ENCODE measurements at regions not wholly inside any gene's neighbourhood (a gene's known extent, or its start where the extent isn't known, plus 50 kb on each side); places are given as distances from the start of the nearest gene placed in this dataset.
"Not testable (repeated sequence)": the region's sequence is repeated elsewhere in the genome, so short reads cannot be mapped to it uniquely, and the experiment has no call there.

DNA sequence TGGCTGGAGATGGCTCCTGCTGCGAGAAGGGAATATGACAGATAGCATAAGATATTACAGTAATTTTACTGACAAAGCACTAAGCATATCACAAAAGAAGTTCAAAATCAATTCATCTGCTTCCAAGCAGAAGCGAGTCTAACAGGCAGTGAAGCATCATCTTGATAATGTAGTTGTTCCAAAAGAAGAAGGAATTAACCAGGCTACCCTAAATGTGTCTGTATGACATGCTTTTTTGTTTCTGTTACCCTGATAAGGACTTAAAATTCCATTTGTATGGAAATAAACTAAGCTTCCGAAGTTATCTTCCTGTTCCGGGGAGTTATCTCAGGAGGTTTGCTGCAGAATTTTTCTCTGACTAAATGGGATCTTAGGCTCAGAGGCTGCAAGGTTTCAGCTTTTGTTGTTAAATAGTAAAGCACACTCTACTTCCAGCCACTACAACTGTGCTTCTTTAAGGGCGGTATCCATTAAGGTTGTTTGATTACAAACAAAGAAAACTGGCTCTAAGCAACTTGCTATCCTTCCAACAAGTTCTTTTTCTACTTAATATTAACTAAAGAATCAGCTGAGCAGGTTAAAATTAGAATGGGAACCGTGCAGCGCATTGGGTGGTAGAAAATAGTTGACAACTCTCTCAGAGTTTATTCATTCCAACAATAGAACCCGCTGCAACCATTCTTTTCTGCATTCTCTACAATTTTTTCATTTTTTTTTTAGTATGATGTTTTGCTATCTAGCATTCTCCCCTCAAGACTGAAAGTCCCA is 607.3 kb downstream of the UQCRFS1 start:
- Mint-ChIP-seq H3K27me3 (no peaks in the 10 kb centered on the region), H3K4me1 (ENCODE audit: low read depth in 2 of 2) (peaks cover 0 to 10% of the 10 kb centered on the region in 2 donors)

DNA sequence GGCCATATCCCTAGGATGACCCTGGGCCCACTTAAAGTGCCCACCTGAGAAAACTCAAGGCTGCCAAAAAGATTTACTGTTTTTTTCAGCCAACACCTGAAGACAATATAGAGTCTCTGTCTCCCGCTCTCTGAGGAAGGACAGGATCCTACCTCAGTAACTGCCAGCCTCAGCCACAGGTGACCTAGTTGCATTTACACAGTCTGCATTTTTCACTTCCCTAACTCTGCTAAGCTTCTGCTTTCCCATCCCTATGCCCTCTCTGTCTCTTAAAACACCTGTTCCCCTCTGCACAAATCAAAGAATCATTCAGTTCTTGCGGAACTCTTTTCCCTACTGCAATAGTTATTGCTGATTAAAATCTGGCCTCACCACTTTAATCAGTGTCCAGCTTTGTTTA is 609.5 kb downstream of the UQCRFS1 start:
- Mint-ChIP-seq H3K9me3 (peaks cover 7% of the 10 kb centered on the region), H3K27me3 (no peaks in the 10 kb centered on the region), H3K27ac (no peak overlapping the region), H3K4me1 (ENCODE audit: low read depth in 2 of 2) (peaks cover 0 to 10% of the 10 kb centered on the region in 2 donors), H3K4me3 (no peak overlapping the region), H3K36me3 (no peaks in the 10 kb centered on the region)
- no peak for ATAC-seq
- DNase-seq (ENCODE audit: low spot score): no peak

More for the DNA sequence above, 607.3 kb downstream of the UQCRFS1 start:
- H3K36me3 Mint-ChIP-seq: no peaks in the 10 kb centered on the region
- ATAC-seq: no peak
- H3K4me3 Mint-ChIP-seq: no peak overlapping the region
- no peak for DNase-seq (ENCODE audit: low spot score)
- H3K27ac Mint-ChIP-seq: no peak overlapping the region
- peaks cover 7% of the 10 kb centered on the region for H3K9me3 Mint-ChIP-seq

GRCh38 chr19:28602675-28603298 is 610.2 kb downstream of the UQCRFS1 start:
- H3K9me3 Mint-ChIP-seq: peaks cover 7% of the 10 kb centered on the region
- H3K27ac Mint-ChIP-seq: no peak overlapping the region
- H3K36me3 Mint-ChIP-seq: no peaks in the 10 kb centered on the region
- ATAC-seq: no peak
- H3K27me3 Mint-ChIP-seq: no peaks in the 10 kb centered on the region
- no peak for DNase-seq (ENCODE audit: low spot score)
- peaks cover 0 to 10% of the 10 kb centered on the region in 2 donors for H3K4me1 Mint-ChIP-seq (ENCODE audit: low read depth in 2 of 2)
- no peak overlapping the region for H3K4me3 Mint-ChIP-seq

- H3K27ac Mint-ChIP-seq: no peak overlapping the region
- DNase-seq (ENCODE audit: low spot score): no peak
- ATAC-seq: no peak
- H3K27me3 Mint-ChIP-seq: no peaks in the 10 kb centered on the region
- H3K36me3 Mint-ChIP-seq: no peaks in the 10 kb centered on the region
- H3K4me1 Mint-ChIP-seq (ENCODE audit: low read depth in 2 of 2): peaks cover 0 to 8% of the 10 kb centered on the region in 2 donors
- peaks cover 2% of the 10 kb centered on the region for H3K9me3 Mint-ChIP-seq
- no peak overlapping the region for H3K4me3 Mint-ChIP-seq
Observed at GRCh38 chr19:28601723-28602440, 611.1 kb downstream of the UQCRFS1 start.

DNA sequence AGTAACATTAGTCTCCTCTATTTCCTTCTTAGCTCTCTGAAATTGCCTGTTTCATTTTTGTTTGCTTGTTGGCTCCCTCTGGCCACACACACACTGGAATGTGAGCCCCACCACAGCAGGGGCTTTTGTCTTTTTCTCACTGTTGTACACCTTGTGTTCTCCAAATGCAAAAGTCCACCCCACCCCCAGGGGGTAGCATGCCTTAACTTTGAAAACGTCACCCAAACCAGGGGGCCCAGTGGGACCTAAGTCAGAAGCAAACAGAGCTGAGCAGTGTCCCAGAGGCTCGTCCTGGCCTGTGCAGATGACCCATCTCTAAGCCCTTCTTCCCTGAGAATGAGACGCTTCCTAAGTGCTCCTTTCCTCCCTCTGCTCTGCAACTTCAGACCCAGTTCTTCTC is 614.1 kb downstream of the UQCRFS1 start:
- DNase-seq (ENCODE audit: low spot score): no peak
- Mint-ChIP-seq H3K27me3 (peaks cover 0 to 4% of the 10 kb centered on the region in 2 donors), H3K36me3 (no peaks in the 10 kb centered on the region), H3K27ac (no peak overlapping the region), H3K4me1 (ENCODE audit: low read depth in 2 of 2) (peaks cover 0 to 7% of the 10 kb centered on the region in 2 donors), H3K4me3 (no peak overlapping the region), H3K9me3 (no peaks in the 10 kb centered on the region)
- no peak for ATAC-seq

- H3K36me3 Mint-ChIP-seq: no peaks in the 10 kb centered on the region
- H3K27me3 Mint-ChIP-seq: peaks cover 0 to 4% of the 10 kb centered on the region in 2 donors
- no peak for ATAC-seq
- DNase-seq (ENCODE audit: low spot score): no peak
- H3K27ac Mint-ChIP-seq: no peak overlapping the region
- H3K9me3 Mint-ChIP-seq: no peaks in the 10 kb centered on the region
- H3K4me1 Mint-ChIP-seq (ENCODE audit: low read depth in 2 of 2): peaks cover 0 to 5% of the 10 kb centered on the region in 2 donors
- H3K4me3 Mint-ChIP-seq: no peak overlapping the region
Observed at GRCh38 chr19:28596561-28597071, 616.3 kb downstream of the UQCRFS1 start.

DNA sequence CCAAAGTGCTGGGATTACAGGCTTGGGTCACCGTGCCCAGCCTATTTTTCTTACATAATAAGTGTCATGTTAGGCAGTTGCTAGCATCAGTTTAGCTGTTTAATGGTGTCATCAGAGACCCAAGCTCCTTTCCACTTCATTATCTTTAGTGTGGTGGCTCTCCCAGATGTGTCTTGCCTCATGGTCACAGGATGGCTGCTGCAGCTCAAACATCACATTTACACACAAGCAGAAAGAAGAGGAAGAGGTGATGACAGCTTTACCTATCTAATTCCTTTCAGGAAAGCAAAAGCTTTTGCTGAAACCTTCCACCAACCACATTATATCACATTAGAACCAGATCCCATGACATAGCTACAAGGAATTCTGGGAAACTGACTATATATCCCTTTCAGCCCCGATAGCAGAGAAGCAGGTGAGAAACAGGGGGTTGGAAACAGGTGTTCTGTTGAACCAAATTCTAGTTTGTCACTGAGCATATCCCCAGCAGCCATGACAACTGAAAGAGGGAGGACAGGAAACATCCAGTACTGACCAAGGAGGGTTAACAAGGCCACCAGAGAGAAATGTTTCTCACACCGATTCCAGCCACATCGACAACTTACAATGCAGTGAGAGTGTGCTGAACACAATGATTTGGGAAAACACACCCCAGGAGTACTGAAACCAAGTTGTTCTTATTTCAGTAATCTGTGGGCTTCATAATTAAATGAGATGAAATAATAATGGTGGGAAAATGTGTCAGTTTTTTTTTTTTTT is 617.0 kb downstream of the UQCRFS1 start:
- H3K4me1 Mint-ChIP-seq (ENCODE audit: low read depth in 2 of 2): peaks cover 0 to 4% of the 10 kb centered on the region in 2 donors
- H3K27ac Mint-ChIP-seq: no peak overlapping the region
- no peaks in the 10 kb centered on the region for H3K36me3 Mint-ChIP-seq
- peaks cover 0 to 4% of the 10 kb centered on the region in 2 donors for H3K27me3 Mint-ChIP-seq
- no peak for ATAC-seq
- no peaks in the 10 kb centered on the region for H3K9me3 Mint-ChIP-seq
- H3K4me3 Mint-ChIP-seq: no peak overlapping the region
- DNase-seq (ENCODE audit: low spot score): no peak

DNA sequence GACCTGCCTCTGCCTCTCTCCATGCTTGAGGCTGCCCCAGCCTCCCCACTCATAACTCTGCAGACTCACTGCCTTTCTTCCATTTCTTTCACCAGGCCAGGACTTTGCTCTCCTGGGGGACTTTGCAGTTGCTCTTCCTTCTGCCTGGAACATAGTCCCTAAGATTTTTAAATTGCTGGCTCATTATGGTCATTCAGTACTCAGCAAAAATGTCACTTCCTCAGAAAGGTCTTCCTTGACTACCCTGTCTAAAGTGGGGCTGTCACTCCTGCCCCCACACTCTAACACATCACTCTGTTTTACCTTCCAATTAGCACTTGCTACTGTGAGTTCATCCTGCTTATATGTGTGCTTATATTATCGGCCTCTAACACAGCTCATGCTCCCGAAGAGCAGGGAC is 618.2 kb downstream of the UQCRFS1 start:
- ATAC-seq: no peak
- H3K4me1 Mint-ChIP-seq (ENCODE audit: low read depth in 2 of 2): peaks cover 0 to 4% of the 10 kb centered on the region in 2 donors
- no peak for DNase-seq (ENCODE audit: low spot score)
- peaks cover 0 to 4% of the 10 kb centered on the region in 2 donors for H3K27me3 Mint-ChIP-seq
- no peak overlapping the region for H3K27ac Mint-ChIP-seq
- H3K36me3 Mint-ChIP-seq: no peaks in the 10 kb centered on the region
- H3K9me3 Mint-ChIP-seq: no peaks in the 10 kb centered on the region
- H3K4me3 Mint-ChIP-seq: no peak overlapping the region

GRCh38 chr19:28589991-28590411 is 623.0 kb downstream of the UQCRFS1 start:
- H3K9me3 Mint-ChIP-seq; H3K27me3 Mint-ChIP-seq; H3K27ac Mint-ChIP-seq; H3K36me3 Mint-ChIP-seq; H3K4me3 Mint-ChIP-seq; DNase-seq (ENCODE audit: low spot score); ATAC-seq; H3K4me1 Mint-ChIP-seq (ENCODE audit: low read depth in 2 of 2): not testable (repeated sequence)

GRCh38 chr19:28586474-28586873 is 626.5 kb downstream of the UQCRFS1 start:
- H3K4me1 Mint-ChIP-seq (ENCODE audit: low read depth in 2 of 2): peaks cover 0 to 4% of the 10 kb centered on the region in 2 donors
- no peaks in the 10 kb centered on the region for H3K36me3 Mint-ChIP-seq
- H3K9me3 Mint-ChIP-seq: no peaks in the 10 kb centered on the region
- no peak overlapping the region for H3K4me3 Mint-ChIP-seq
- no peaks in the 10 kb centered on the region for H3K27me3 Mint-ChIP-seq
- DNase-seq (ENCODE audit: low spot score) (no peak), ATAC-seq (no peak)
- no peak overlapping the region for H3K27ac Mint-ChIP-seq

GRCh38 chr19:28585796-28586195 is 627.2 kb downstream of the UQCRFS1 start:
- H3K4me3 Mint-ChIP-seq: no peak overlapping the region
- ATAC-seq (no peak), DNase-seq (ENCODE audit: low spot score) (no peak)
- peaks cover under 1 to 8% of the 10 kb centered on the region in 2 donors for H3K4me1 Mint-ChIP-seq (ENCODE audit: low read depth in 2 of 2)
- no peak overlapping the region for H3K27ac Mint-ChIP-seq
- H3K27me3 Mint-ChIP-seq: no peaks in the 10 kb centered on the region
- no peaks in the 10 kb centered on the region for H3K9me3 Mint-ChIP-seq
- H3K36me3 Mint-ChIP-seq: no peaks in the 10 kb centered on the region

- no peak overlapping the region for H3K4me3 Mint-ChIP-seq
- H3K36me3 Mint-ChIP-seq: no peaks in the 10 kb centered on the region
- no peak for DNase-seq (ENCODE audit: low spot score)
- no peaks in the 10 kb centered on the region for H3K9me3 Mint-ChIP-seq
- ATAC-seq: no peak
- H3K4me1 Mint-ChIP-seq (ENCODE audit: low read depth in 2 of 2): peaks cover 5 to 14% of the 10 kb centered on the region in 2 donors
- H3K27me3 Mint-ChIP-seq: no peaks in the 10 kb centered on the region
- H3K27ac Mint-ChIP-seq: no peak overlapping the region
Observed at GRCh38 chr19:28583713-28584112, 629.2 kb downstream of the UQCRFS1 start.

- DNase-seq (ENCODE audit: low spot score) (no peak), ATAC-seq (no peak)
- Mint-ChIP-seq H3K27ac (no peak overlapping the region), H3K27me3 (no peaks in the 10 kb centered on the region), H3K4me1 (ENCODE audit: low read depth in 2 of 2) (peaks cover 5 to 14% of the 10 kb centered on the region in 2 donors), H3K36me3 (no peaks in the 10 kb centered on the region), H3K4me3 (no peak overlapping the region), H3K9me3 (no peaks in the 10 kb centered on the region)
Observed at GRCh38 chr19:28583242-28583641, 629.7 kb downstream of the UQCRFS1 start.
